MM.1S (cell line): ENCODE measurements at regions not wholly inside any gene's neighbourhood (a gene's known extent, or its start where the extent isn't known, plus 50 kb on each side); places are given as distances from the start of the nearest gene placed in this dataset.

Experiments used
- DNase-seq: peaks from one replicate; pipeline ENCODE4 v3.0.0-alpha.2; 2015
- H2AFZ ChIP-seq: fragments of 300-600 bp; sonication (generic); 2 replicates; pipeline ENCODE4 v1.6.0; 2016; ENCODE audit warnings: antibody characterized with exemption, low read length
- H3F3A ChIP-seq: fragments of 300-600 bp; sonication (generic); 2 replicates; pipeline ENCODE4 v1.6.1; 2016; ENCODE audit warnings: mild to moderate bottlenecking, antibody characterized with exemption, low read length, moderate library complexity, mixed read lengths; ENCODE audit not compliant: insufficient read depth
- H3K27ac ChIP-seq: fragments of 300-600 bp; sonication (generic); 2 replicates; pipeline ENCODE4 v1.5.1; 2016; ENCODE audit warnings: mild to moderate bottlenecking, low read length
- H3K27me3 ChIP-seq: fragments of 300-600 bp; sonication (generic); replicated peaks from 2 replicates; pipeline ENCODE4 v1.6.0; 2016; ENCODE audit warnings: low read length; ENCODE audit not compliant: insufficient read depth
- H3K36me3 ChIP-seq: fragments of 300-600 bp; sonication (generic); replicated peaks from 2 replicates; pipeline ENCODE4 v1.6.1; 2016; ENCODE audit warnings: mild to moderate bottlenecking, low read length, mixed read lengths; ENCODE audit not compliant: insufficient read depth
- H3K4me1 ChIP-seq: fragments of 300-600 bp; sonication (generic); 2 replicates; pipeline ENCODE4 v1.6.1; 2016; ENCODE audit warnings: low read length, mixed read lengths
- H3K4me2 ChIP-seq: fragments of 300-600 bp; sonication (generic); 2 replicates; pipeline ENCODE4 v1.6.0; 2016; ENCODE audit warnings: low read depth, low read length
- H3K4me3 ChIP-seq: fragments of 300-600 bp; sonication (generic); 2 replicates; pipeline ENCODE4 v1.5.1; 2016; ENCODE audit warnings: low read length, mixed read lengths
- H3K79me2 ChIP-seq: fragments of 300-600 bp; sonication (generic); 2 replicates; pipeline ENCODE4 v1.6.1; 2016; ENCODE audit warnings: mixed run types, low read length, mixed read lengths
- H3K9ac ChIP-seq: fragments of 300-600 bp; sonication (generic); 2 replicates; pipeline ENCODE4 v1.6.1; 2016; ENCODE audit warnings: low read length, mixed read lengths
- H3K9me2 ChIP-seq: fragments of 300-600 bp; sonication (generic); replicated peaks from 2 replicates; pipeline ENCODE4 v1.6.1; 2016; ENCODE audit warnings: mild to moderate bottlenecking, low read length, mixed read lengths; ENCODE audit not compliant: insufficient read depth
- H3K9me3 ChIP-seq: fragments of 300-600 bp; sonication (generic); replicated peaks from 2 replicates; pipeline ENCODE4 v1.6.1; 2016; ENCODE audit warnings: mild to moderate bottlenecking, low read length, mixed read lengths; ENCODE audit not compliant: insufficient read depth
- H4K20me1 ChIP-seq: fragments of 300-600 bp; sonication (generic); 2 replicates; pipeline ENCODE4 v1.6.1; 2016; ENCODE audit warnings: mild to moderate bottlenecking, low read length, moderate library complexity, mixed read lengths; ENCODE audit not compliant: insufficient read depth
- EZH2 ChIP-seq: fragments of 300-600 bp; sonication (generic); optimal IDR thresholded peaks from 2 replicates; pipeline ENCODE3; 2017; ENCODE audit warnings: low read depth, mild to moderate bottlenecking, antibody characterized with exemption, low read length, mixed read lengths
- EZH2phosphoT487 ChIP-seq: fragments of 300-600 bp; sonication (generic); IDR thresholded peaks from 2 replicates; pipeline ENCODE4 v1.6.1; 2018; ENCODE audit warnings: antibody characterized with exemption, low read length
- TF ChIP-seq, protein P1 (sequence below): fragments of 300-600 bp; sonication (generic); IDR thresholded peaks from 2 replicates; pipeline ENCODE4 v1.5.1; 2016; ENCODE audit warnings: antibody characterized with exemption, low read length, mixed read lengths

GRCh38 chr3:127123533-127123932 is 69.4 kb upstream of the PRR23E start:
- H3K9me3 ChIP-seq = no peaks in the 10 kb centered on the region
- H4K20me1 ChIP-seq = no peaks in the 10 kb centered on the region
- H3K4me2 ChIP-seq = no peak overlapping the region
- H3K27ac ChIP-seq = no peak overlapping the region
- no peak overlapping the region for H3K4me3 ChIP-seq
- no peak overlapping the region for H3K9ac ChIP-seq
- no peak for TF ChIP-seq EZH2
- TF ChIP-seq, protein P1, sequence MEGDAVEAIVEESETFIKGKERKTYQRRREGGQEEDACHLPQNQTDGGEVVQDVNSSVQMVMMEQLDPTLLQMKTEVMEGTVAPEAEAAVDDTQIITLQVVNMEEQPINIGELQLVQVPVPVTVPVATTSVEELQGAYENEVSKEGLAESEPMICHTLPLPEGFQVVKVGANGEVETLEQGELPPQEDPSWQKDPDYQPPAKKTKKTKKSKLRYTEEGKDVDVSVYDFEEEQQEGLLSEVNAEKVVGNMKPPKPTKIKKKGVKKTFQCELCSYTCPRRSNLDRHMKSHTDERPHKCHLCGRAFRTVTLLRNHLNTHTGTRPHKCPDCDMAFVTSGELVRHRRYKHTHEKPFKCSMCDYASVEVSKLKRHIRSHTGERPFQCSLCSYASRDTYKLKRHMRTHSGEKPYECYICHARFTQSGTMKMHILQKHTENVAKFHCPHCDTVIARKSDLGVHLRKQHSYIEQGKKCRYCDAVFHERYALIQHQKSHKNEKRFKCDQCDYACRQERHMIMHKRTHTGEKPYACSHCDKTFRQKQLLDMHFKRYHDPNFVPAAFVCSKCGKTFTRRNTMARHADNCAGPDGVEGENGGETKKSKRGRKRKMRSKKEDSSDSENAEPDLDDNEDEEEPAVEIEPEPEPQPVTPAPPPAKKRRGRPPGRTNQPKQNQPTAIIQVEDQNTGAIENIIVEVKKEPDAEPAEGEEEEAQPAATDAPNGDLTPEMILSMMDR = no peak
- no peak for TF ChIP-seq EZH2phosphoT487
- peaks cover 17% of the 10 kb centered on the region for H3K27me3 ChIP-seq
- no peaks in the 10 kb centered on the region for H3K79me2 ChIP-seq
- H3F3A ChIP-seq = no peaks in the 10 kb centered on the region
- no peak for DNase-seq
- H3K36me3 ChIP-seq = no peaks in the 10 kb centered on the region
- H2AFZ ChIP-seq = no peak overlapping the region
- H3K9me2 ChIP-seq = no peaks in the 10 kb centered on the region
- no peaks in the 10 kb centered on the region for H3K4me1 ChIP-seq

DNA sequence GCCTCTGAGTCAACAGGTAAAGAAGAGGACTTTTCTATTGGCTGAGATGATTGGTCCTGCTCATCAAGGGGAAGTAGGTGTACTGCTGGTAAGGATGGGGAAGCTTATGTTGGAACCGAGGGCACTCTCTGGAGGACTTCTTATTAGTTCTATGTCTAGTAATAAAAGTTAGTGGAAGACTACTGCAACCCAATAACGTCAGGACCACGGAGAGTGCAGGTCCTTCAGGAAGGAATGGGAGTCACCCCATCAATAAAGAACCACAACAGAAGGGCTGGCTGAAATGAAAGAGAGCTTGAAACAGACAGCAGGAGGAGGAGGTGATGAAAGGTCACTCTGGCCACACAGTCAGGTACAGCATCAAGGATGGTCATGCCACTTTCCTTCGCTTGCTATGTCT is 68.8 kb upstream of the PRR23E start:
- Histone ChIP-seq H4K20me1 (no peaks in the 10 kb centered on the region), H3K79me2 (no peaks in the 10 kb centered on the region), H3K27me3 (peaks cover 22% of the 10 kb centered on the region), H3K9me3 (no peaks in the 10 kb centered on the region), H3K4me3 (no peak overlapping the region), H3K9me2 (no peaks in the 10 kb centered on the region), H3K4me2 (no peak overlapping the region), H3K36me3 (no peaks in the 10 kb centered on the region), H3K4me1 (no peaks in the 10 kb centered on the region), H3K27ac (no peak overlapping the region), H3F3A (no peaks in the 10 kb centered on the region), H3K9ac (no peak overlapping the region), H2AFZ (no peak overlapping the region)
- DNase-seq = no peak
- TF ChIP-seq EZH2 = no peak
- TF ChIP-seq EZH2phosphoT487 = no peak
- TF ChIP-seq, protein P1 = no peak

DNA sequence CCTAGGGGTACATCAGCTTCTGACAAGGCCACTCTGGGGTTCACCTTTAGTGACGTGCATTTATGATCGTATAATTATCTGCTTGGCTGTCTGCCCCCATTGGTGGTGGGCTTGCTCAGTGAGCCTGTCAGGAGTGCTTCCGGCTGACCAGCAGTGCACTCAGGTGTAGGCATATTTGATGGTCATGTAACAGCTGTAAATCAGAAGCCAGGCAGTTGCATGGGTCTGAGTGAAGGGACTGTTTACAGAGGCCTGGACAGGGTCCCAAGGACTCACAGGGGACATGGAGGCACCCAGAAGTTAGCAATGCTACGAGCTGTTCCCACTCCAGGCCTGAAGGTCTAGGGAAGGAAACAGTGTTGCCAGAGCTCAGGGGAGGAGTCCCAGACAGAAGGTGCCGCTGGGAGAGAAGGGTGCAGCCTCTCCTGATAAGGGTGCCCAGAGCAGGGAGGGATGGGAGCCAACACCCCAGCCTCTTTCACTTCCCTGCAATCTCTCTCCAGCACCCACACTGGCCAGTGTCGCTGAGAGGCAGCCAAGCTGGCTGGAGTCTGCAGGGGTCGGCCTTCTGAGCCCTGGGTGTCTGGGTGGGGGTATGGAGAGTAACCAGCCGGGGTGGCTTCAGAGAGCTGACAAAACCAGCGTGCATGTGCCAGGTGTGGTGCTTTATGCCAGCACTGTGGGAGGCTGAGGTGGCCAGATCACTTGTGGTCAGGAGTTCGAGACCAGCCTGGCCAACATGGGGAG is 61.3 kb upstream of the PRR23E start:
- TF ChIP-seq EZH2 = no peak
- TF ChIP-seq, protein P1 = no peak
- no peak for TF ChIP-seq EZH2phosphoT487
- Histone ChIP-seq H3F3A (no peaks in the 10 kb centered on the region), H3K36me3 (no peaks in the 10 kb centered on the region), H3K4me1 (no peaks in the 10 kb centered on the region), H3K4me3 (no peak overlapping the region), H3K4me2 (no peak overlapping the region), H3K27ac (no peak overlapping the region), H3K79me2 (no peaks in the 10 kb centered on the region), H4K20me1 (no peaks in the 10 kb centered on the region), H3K27me3 (peaks cover 72% of the 10 kb centered on the region), H3K9me2 (no peaks in the 10 kb centered on the region), H3K9me3 (no peaks in the 10 kb centered on the region), H2AFZ (no peak overlapping the region), H3K9ac (no peak overlapping the region)
- DNase-seq = no peak
